MM.1S (cell line): ENCODE measurements at regions not wholly inside any gene's neighbourhood (a gene's known extent, or its start where the extent isn't known, plus 50 kb on each side); places are given as distances from the start of the nearest gene placed in this dataset.

ENCODE experiments used
- CTCF ChIP-seq: fragments of 300-600 bp; sonication (generic); IDR thresholded peaks from 2 replicates; pipeline ENCODE4 v1.5.1; 2016; ENCODE audit warnings: antibody characterized with exemption, low read length, mixed read lengths
- EZH2 ChIP-seq: fragments of 300-600 bp; sonication (generic); optimal IDR thresholded peaks from 2 replicates; pipeline ENCODE3; 2017; ENCODE audit warnings: low read depth, mild to moderate bottlenecking, antibody characterized with exemption, low read length, mixed read lengths
- EZH2phosphoT487 ChIP-seq: fragments of 300-600 bp; sonication (generic); IDR thresholded peaks from 2 replicates; pipeline ENCODE4 v1.6.1; 2018; ENCODE audit warnings: antibody characterized with exemption, low read length

DNA sequence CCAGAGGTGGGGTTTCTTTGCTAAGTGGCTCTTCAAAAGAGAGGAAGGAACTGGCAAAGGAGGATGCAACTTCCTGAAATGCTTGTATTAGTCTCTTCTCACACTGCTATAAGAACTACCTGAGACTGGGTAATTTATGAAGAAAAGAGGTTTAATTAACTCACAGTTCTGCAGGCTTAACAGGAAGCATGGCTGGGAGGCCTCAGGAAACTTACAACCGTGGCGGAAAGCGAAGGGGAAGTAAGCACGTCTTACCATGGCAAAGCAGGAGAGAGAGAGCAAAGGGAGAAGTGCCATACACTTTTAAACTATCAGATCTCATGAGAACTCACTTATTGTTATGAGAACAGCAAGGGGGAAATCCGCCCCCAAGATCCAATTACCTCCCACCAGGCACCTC is 505.7 kb downstream of the ZNF674 start:
- no peak for TF ChIP-seq EZH2
- TF ChIP-seq CTCF: no peak
- no peak for TF ChIP-seq EZH2phosphoT487
